HTR-8/SVneo (cell line): ENCODE measurements at regions not wholly inside any gene's neighbourhood (a gene's known extent, or its start where the extent isn't known, plus 50 kb on each side); places are given as distances from the start of the nearest gene placed in this dataset.

Experiments used
- DNase-seq: peaks from one replicate; pipeline ENCODE4 v3.0.0; 2011; ENCODE audit warnings: low spot score, mixed read lengths; ENCODE audit not compliant: insufficient read length
- FAIRE-seq: peaks from 2 replicates; lab custom pipeline; 2011; peaks lifted over from hg19 to GRCh38; lab: Jason Lieb, UNC

- no peak for FAIRE-seq
- DNase-seq = no peak
These were observed 55.2 kb downstream of the TTC32 start for GRCh38 chr2:19846567-19846966.

GRCh38 chr2:19846030-19846429 is 55.8 kb downstream of the TTC32 start:
- DNase-seq (no peak), FAIRE-seq (no peak)

- FAIRE-seq = no peak
- no peak for DNase-seq
These were observed 56.4 kb downstream of the TTC32 start for GRCh38 chr2:19845323-19845920.

GRCh38 chr2:19844750-19845149 is 57.0 kb downstream of the TTC32 start:
- DNase-seq (no peak), FAIRE-seq (no peak)

- DNase-seq (no peak), FAIRE-seq (no peak)
These were observed 57.7 kb downstream of the TTC32 start for GRCh38 chr2:19843992-19844515.

- FAIRE-seq = no peak
- DNase-seq = no peak
These were observed 59.7 kb downstream of the TTC32 start for GRCh38 chr2:19841918-19842693.

GRCh38 chr2:19839438-19839837 is 62.3 kb downstream of the TTC32 start:
- DNase-seq (no peak), FAIRE-seq (peak; percentile 40)

- FAIRE-seq (no peak), DNase-seq (no peak)
These were observed 63.2 kb downstream of the TTC32 start for GRCh38 chr2:19838616-19839015.

- FAIRE-seq (no peak), DNase-seq (no peak)
These were observed 64.5 kb downstream of the TTC32 start for GRCh38 chr2:19837235-19837766.

- DNase-seq (no peak), FAIRE-seq (peak; percentile 51)
These were observed 66.0 kb downstream of the TTC32 start for GRCh38 chr2:19835781-19836281.

GRCh38 chr2:19833978-19834377 is 67.8 kb downstream of the TTC32 start:
- FAIRE-seq (peak; percentile 49), DNase-seq (no peak)

GRCh38 chr2:19829672-19830071 is 72.1 kb downstream of the TTC32 start:
- FAIRE-seq (no peak), DNase-seq (no peak)

- FAIRE-seq = no peak
- DNase-seq = no peak
These were observed 74.9 kb downstream of the TTC32 start for GRCh38 chr2:19826874-19827273.

GRCh38 chr2:19823507-19823906 is 78.3 kb downstream of the TTC32 start:
- FAIRE-seq = peak; percentile 16
- DNase-seq = no peak

GRCh38 chr2:19819097-19820065 is 82.4 kb downstream of the TTC32 start:
- peak; percentile 80 for FAIRE-seq
- DNase-seq = peak; percentile 51

- DNase-seq (no peak), FAIRE-seq (no peak)
These were observed 83.2 kb downstream of the TTC32 start for GRCh38 chr2:19818543-19818942.

- DNase-seq = no peak
- FAIRE-seq = no peak
These were observed 83.7 kb downstream of the TTC32 start for GRCh38 chr2:19818039-19818438.

GRCh38 chr2:19815746-19816145 is 86.0 kb downstream of the TTC32 start:
- FAIRE-seq = no peak
- DNase-seq = no peak

GRCh38 chr2:19812166-19812565 is 89.6 kb downstream of the TTC32 start:
- DNase-seq (no peak), FAIRE-seq (no peak)

GRCh38 chr2:19811186-19811585 is 90.6 kb downstream of the TTC32 start:
- DNase-seq = no peak
- no peak for FAIRE-seq
